HepG2 (cell line): ENCODE measurements at regions not wholly inside any gene's neighbourhood (a gene's known extent, or its start where the extent isn't known, plus 50 kb on each side); places are given as distances from the start of the nearest gene placed in this dataset.

Source experiments
- ATAC-seq: fragments of 200-7000 bp; cut with Tn5 transposase; 3 replicates; pipeline ENCODE4 v1.9.1; 2020; ENCODE audit warnings: mild to moderate bottlenecking, moderate library complexity
- BruUV-seq: library from RNA; stranded (reverse); fragments of 400-500 nt; replicated peaks from 2 replicates; lab custom pipeline; 2021; lab: Mats Ljungman, UMichigan
- CTCF ChIA-PET: fragments of 300-600 bp; formaldehyde crosslinking; extraction: SDS; loops from one replicate; lab custom pipeline; 2021; ENCODE audit warnings: low total read pairs, inconsistent platforms, low intra/inter-chr PET ratio; lab: Yijun Ruan, JAX
- POLR2A ChIA-PET: fragments of 350-600 bp; sonication (Branson Sonifier 250); formaldehyde crosslinking; loops from one replicate; lab custom pipeline; 2020; ENCODE audit warnings: antibody characterized with exemption, inconsistent platforms; lab: Yijun Ruan, JAX
- DNase-seq: peaks from one replicate; pipeline ENCODE4 v3.0.0-alpha.2; 2015; ENCODE audit warnings: low spot score
- FAIRE-seq: peaks from 3 replicates; lab custom pipeline; 2011; peaks lifted over from hg19 to GRCh38; lab: Jason Lieb, UNC
- H2AFZ ChIP-seq: one replicate; pipeline ENCODE4 v1.6.1; 2011; ENCODE audit warnings: low read length, inconsistent platforms
- H3K27ac ChIP-seq: fragments of 300-600 bp; 3 replicates; pipeline ENCODE4 v1.8.0; 2011; ENCODE audit warnings: mixed run types, mild to moderate bottlenecking, mixed read lengths, low read length, inconsistent platforms; ENCODE audit not compliant: insufficient read depth; ENCODE audit errors: extremely low read length
- H3K27me3 ChIP-seq, 2 experiments: fragments of 200-600 bp in 1 of 2; 2 replicates in 1 of 2; 3 replicates in 1 of 2; pipeline versions ENCODE4 v1.6.0 to v1.8.0; 2011; ENCODE audit warnings: low read length in 2 of 2, mild to moderate bottlenecking in 2 of 2, moderate library complexity in 2 of 2, inconsistent platforms in 1 of 2; ENCODE audit not compliant: insufficient read depth in 2 of 2, control insufficient read depth in 1 of 2
- H3K36me3 ChIP-seq, 2 experiments: fragments of 200-600 bp in 1 of 2; replicated peaks in 1 of 2; 2 replicates in 1 of 2; 3 replicates in 1 of 2; pipeline versions ENCODE4 v1.5.1 to v1.8.0; 2011; ENCODE audit warnings: low read length in 2 of 2, inconsistent platforms in 1 of 2; ENCODE audit not compliant: insufficient read depth in 2 of 2, control insufficient read depth in 1 of 2
- H3K4me1 ChIP-seq: 2 replicates; pipeline ENCODE4 v1.5.1; 2012; ENCODE audit warnings: low read length, inconsistent platforms; ENCODE audit not compliant: insufficient read depth
- H3K4me2 ChIP-seq: 2 replicates; pipeline ENCODE4 v1.6.0; 2011; ENCODE audit warnings: low read depth, low read length, inconsistent platforms
- H3K4me3 ChIP-seq, 3 experiments: fragments of 200-600 bp in 1 of 3; sonication (generic), shearing (Covaris generic) in 1 of 3; replicated peaks in 1 of 3; 2 replicates each; pipeline ENCODE4 v1.5.1; 2011 to 2016; ENCODE audit warnings: low read length in 3 of 3, inconsistent platforms in 2 of 3, low read depth in 2 of 3, mild to moderate bottlenecking in 2 of 3, control low read depth in 1 of 3, mixed read lengths in 1 of 3; ENCODE audit not compliant: insufficient read depth in 1 of 3
- H3K79me2 ChIP-seq: one replicate; pipeline ENCODE4 v1.6.1; 2011; ENCODE audit warnings: low read length, inconsistent platforms; ENCODE audit not compliant: insufficient read depth
- H3K9ac ChIP-seq: 2 replicates; pipeline ENCODE4 v1.6.0; 2011; ENCODE audit warnings: mild to moderate bottlenecking, low read depth, low read length, inconsistent platforms; ENCODE audit not compliant: insufficient read depth
- H3K9me3 ChIP-seq: 2 replicates; pipeline ENCODE4 v1.5.1; 2012; ENCODE audit warnings: mild to moderate bottlenecking, low read length
- H4K20me1 ChIP-seq: 2 replicates; pipeline ENCODE4 v1.6.0; 2011; ENCODE audit warnings: inconsistent platforms, mild to moderate bottlenecking, low read length, moderate library complexity; ENCODE audit not compliant: insufficient read depth
- DPF2 ChIP-seq: sonication (generic); formaldehyde crosslinking; IDR thresholded peaks from 2 replicates; pipeline ENCODE4 v1.4.0; 2020; ENCODE audit warnings: mild to moderate bottlenecking, low read depth, missing genetic modification reagents, borderline replicate concordance
- KAT7 ChIP-seq: IDR thresholded peaks from 2 replicates; pipeline ENCODE4 v1.6.1; 2018; ENCODE audit warnings: borderline replicate concordance, missing compliant biosample characterization
- KDM1A ChIP-seq: IDR thresholded peaks from 2 replicates; pipeline ENCODE4 v1.6.1; 2016; ENCODE audit warnings: missing compliant biosample characterization
- MAZ ChIP-seq, 2 experiments: sonication (generic) in 1 of 2; formaldehyde crosslinking in 1 of 2; IDR thresholded peaks; 2 replicates each; pipeline versions ENCODE4 v1.5.0 to v1.6.1; 2012 to 2020; ENCODE audit warnings: low read depth in 2 of 2, mild to moderate bottlenecking in 2 of 2, borderline replicate concordance in 1 of 2, improper control_type of control experiment in 1 of 2, low read length in 1 of 2, missing genetic modification reagents in 1 of 2, moderate library complexity in 1 of 2
- MBNL3 ChIP-seq: fragments of 250-450 bp; sonication (Bioruptor Pico); conservative IDR thresholded peaks from 2 replicates; pipeline ENCODE4 v1.8.0; 2022; ENCODE audit warnings: mild to moderate bottlenecking, inconsistent platforms
- NCOA2 ChIP-seq: sonication (generic); formaldehyde crosslinking; IDR thresholded peaks from 2 replicates; pipeline ENCODE4 v1.8.0; 2022; ENCODE audit warnings: inconsistent platforms
- SETDB1 ChIP-seq: sonication (generic); formaldehyde crosslinking; IDR thresholded peaks from 2 replicates; pipeline ENCODE4 v1.5.1; 2020; ENCODE audit warnings: missing genetic modification reagents, mild to moderate bottlenecking, borderline replicate concordance
- TCF12 ChIP-seq, 2 experiments: fragments of 450-650 bp in 1 of 2; sonication (generic) in 1 of 2; formaldehyde crosslinking in 1 of 2; IDR thresholded peaks; 2 replicates each; pipeline versions ENCODE4 v1.6.1 to v1.8.0; 2017 to 2022; ENCODE audit warnings: antibody characterized with exemption in 1 of 2, mild to moderate bottlenecking in 1 of 2, missing genetic modification reagents in 1 of 2, moderate library complexity in 1 of 2
- TCF7 ChIP-seq: sonication (generic); IDR thresholded peaks from 2 replicates; pipeline ENCODE4 v1.6.1; 2016; ENCODE audit warnings: antibody characterized with exemption, low read depth
- TP53 ChIP-seq: sonication (generic); formaldehyde crosslinking; conservative IDR thresholded peaks from 2 replicates; pipeline ENCODE4 v1.4.0; 2020; ENCODE audit warnings: missing genetic modification reagents
- ZNF468 ChIP-seq: sonication (generic); formaldehyde crosslinking; IDR thresholded peaks from 2 replicates; pipeline ENCODE4 v1.8.0; 2022; ENCODE audit warnings: mild to moderate bottlenecking, moderate library complexity, missing genetic modification reagents
- ZNF563 ChIP-seq: sonication (generic); formaldehyde crosslinking; IDR thresholded peaks from 2 replicates; pipeline ENCODE4 v1.8.0; 2022; ENCODE audit warnings: mild to moderate bottlenecking, moderate library complexity, missing genetic modification reagents
- ZNF775 ChIP-seq: sonication (generic); formaldehyde crosslinking; IDR thresholded peaks from 2 replicates; pipeline ENCODE4 v1.4.0; 2020; ENCODE audit warnings: missing genetic modification reagents, mild to moderate bottlenecking, moderate library complexity, borderline replicate concordance
- WGBS: methylation state at CpG from one replicate; pipeline ENCODE4 v1.1.6; 2017; ENCODE audit warnings: low lambda C conversion rate; 5-methylcytosine and 5-hydroxymethylcytosine counted together
- in situ Hi-C: cut with HindIII; loops from 2 replicates; pipeline ENCODE4 v1.10.0; 2017; ENCODE audit warnings: low pct_unique_long_range_greater_than_20kb; ENCODE audit not compliant: extremely low pct_ligation_motif_present
- intact Hi-C: fragments of 100-400 bp; cut with micrococcal nuclease; formaldehyde crosslinking; loops from one replicate; pipeline ENCODE4 v1.10.0; 2022; ENCODE audit not compliant: unreplicated experiment
- TF ChIP-seq, protein P1 (sequence below): sonication (generic); formaldehyde crosslinking; IDR thresholded peaks from 2 replicates; pipeline ENCODE4 v1.4.0; 2020; ENCODE audit warnings: missing genetic modification reagents, borderline replicate concordance
- TF ChIP-seq, protein P2 (sequence below): sonication (generic); formaldehyde crosslinking; IDR thresholded peaks from 2 replicates; pipeline ENCODE4 v1.5.0; 2020; ENCODE audit warnings: mild to moderate bottlenecking, missing genetic modification reagents

DNA sequence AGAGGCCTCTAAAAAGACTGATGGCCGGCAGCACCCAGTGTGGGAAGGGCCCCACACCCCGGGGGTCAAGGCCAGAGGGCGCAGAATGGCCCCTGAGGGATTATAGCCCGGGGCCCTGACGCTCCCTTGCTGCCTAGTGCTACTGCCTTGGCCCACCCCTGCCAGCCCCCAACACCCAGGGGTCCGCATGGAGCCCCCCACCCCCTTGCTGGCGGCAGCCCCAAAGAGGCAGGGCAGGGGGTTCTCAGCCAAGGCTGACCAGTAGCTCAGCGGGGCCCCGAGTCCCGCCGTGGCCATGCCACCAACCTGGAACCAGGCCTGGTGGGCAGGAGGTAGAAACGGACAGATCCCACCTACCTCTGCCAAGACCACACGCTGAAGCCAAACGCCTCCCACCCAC lies 73.1 kb upstream of the FBRSL1 start:
- no peak overlapping the region for H3K4me3 ChIP-seq
- no peaks in the 10 kb centered on the region for H3K79me2 ChIP-seq
- no peak overlapping the region for H3K27ac ChIP-seq
- no peak for TF ChIP-seq DPF2 (CRISPR knock-in tag)
- no peak for TF ChIP-seq ZNF563 (CRISPR knock-in tag)
- TF ChIP-seq MBNL3: no peak
- no peak for TF ChIP-seq TP53
- TF ChIP-seq, protein P1, sequence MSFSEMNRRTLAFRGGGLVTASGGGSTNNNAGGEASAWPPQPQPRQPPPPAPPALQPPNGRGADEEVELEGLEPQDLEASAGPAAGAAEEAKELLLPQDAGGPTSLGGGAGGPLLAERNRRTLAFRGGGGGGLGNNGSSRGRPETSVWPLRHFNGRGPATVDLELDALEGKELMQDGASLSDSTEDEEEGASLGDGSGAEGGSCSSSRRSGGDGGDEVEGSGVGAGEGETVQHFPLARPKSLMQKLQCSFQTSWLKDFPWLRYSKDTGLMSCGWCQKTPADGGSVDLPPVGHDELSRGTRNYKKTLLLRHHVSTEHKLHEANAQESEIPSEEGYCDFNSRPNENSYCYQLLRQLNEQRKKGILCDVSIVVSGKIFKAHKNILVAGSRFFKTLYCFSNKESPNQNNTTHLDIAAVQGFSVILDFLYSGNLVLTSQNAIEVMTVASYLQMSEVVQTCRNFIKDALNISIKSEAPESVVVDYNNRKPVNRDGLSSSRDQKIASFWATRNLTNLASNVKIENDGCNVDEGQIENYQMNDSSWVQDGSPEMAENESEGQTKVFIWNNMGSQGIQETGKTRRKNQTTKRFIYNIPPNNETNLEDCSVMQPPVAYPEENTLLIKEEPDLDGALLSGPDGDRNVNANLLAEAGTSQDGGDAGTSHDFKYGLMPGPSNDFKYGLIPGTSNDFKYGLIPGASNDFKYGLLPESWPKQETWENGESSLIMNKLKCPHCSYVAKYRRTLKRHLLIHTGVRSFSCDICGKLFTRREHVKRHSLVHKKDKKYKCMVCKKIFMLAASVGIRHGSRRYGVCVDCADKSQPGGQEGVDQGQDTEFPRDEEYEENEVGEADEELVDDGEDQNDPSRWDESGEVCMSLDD (CRISPR knock-in tag): no peak
- no peak for TF ChIP-seq TCF7
- TF ChIP-seq, protein P2, sequence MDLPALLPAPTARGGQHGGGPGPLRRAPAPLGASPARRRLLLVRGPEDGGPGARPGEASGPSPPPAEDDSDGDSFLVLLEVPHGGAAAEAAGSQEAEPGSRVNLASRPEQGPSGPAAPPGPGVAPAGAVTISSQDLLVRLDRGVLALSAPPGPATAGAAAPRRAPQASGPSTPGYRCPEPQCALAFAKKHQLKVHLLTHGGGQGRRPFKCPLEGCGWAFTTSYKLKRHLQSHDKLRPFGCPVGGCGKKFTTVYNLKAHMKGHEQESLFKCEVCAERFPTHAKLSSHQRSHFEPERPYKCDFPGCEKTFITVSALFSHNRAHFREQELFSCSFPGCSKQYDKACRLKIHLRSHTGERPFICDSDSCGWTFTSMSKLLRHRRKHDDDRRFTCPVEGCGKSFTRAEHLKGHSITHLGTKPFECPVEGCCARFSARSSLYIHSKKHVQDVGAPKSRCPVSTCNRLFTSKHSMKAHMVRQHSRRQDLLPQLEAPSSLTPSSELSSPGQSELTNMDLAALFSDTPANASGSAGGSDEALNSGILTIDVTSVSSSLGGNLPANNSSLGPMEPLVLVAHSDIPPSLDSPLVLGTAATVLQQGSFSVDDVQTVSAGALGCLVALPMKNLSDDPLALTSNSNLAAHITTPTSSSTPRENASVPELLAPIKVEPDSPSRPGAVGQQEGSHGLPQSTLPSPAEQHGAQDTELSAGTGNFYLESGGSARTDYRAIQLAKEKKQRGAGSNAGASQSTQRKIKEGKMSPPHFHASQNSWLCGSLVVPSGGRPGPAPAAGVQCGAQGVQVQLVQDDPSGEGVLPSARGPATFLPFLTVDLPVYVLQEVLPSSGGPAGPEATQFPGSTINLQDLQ: no peak
- no peak for TF ChIP-seq ZNF468 (CRISPR knock-in tag)
- no peak for TF ChIP-seq KDM1A (CRISPR knock-in tag)
- TF ChIP-seq TCF12 (IDR thresholded peaks at IDR 0.05): no peak
- no peak for TF ChIP-seq TCF12 (CRISPR knock-in tag; IDR thresholded peaks at IDR 0.05)
- no peak for TF ChIP-seq NCOA2 (CRISPR knock-in tag)
- no peak for TF ChIP-seq MAZ (IDR thresholded peaks at IDR 0.05; ENCODE audit: borderline replicate concordance, low read depth, low read length)
- TF ChIP-seq MAZ (CRISPR knock-in tag; IDR thresholded peaks at IDR 0.05; ENCODE audit: low read depth): no peak
- no peak for TF ChIP-seq KAT7
- TF ChIP-seq ZNF775: no peak
- TF ChIP-seq SETDB1 (CRISPR knock-in tag): no peak
- H3K9me3 ChIP-seq: no peaks in the 10 kb centered on the region
- POLR2A ChIA-PET: no interaction called here
- H3K9ac ChIP-seq: no peak overlapping the region
- no TSS peak for BruUV-seq
- DNase-seq (no peak), FAIRE-seq (no peak), ATAC-seq (no peak)
- peaks cover 7 to 54% of the 10 kb centered on the region in 2 experiments for H3K27me3 ChIP-seq
- CTCF ChIA-PET: no interaction called here
- H4K20me1 ChIP-seq: no peaks in the 10 kb centered on the region
- in situ Hi-C loops (loop anchor here (5.0 kb wide), 3 partner anchors 105 to 190 kb away; no protein-coding TSS in a partner anchor), intact Hi-C loops (loop anchor here (5.0 kb wide), 1 partner anchor 105 kb away; no protein-coding TSS in a partner anchor)
- H3K4me1 ChIP-seq: peaks cover 17% of the 10 kb centered on the region
- no peak overlapping the region for H3K4me2 ChIP-seq
- H2AFZ ChIP-seq: no peak overlapping the region
- H3K36me3 ChIP-seq: no peaks in the 10 kb centered on the region
- 0% methylated on average over 1 of the region's 14 CpGs for WGBS
